Thymus (tissue), 11 donors: ENCODE measurements at regions not wholly inside any gene's neighbourhood (a gene's known extent, or its start where the extent isn't known, plus 50 kb on each side); places are given as distances from the start of the nearest gene placed in this dataset.

Experiments
- DNase-seq, 9 donors: peaks; one replicate each; pipeline ENCODE4 v3.0.0-alpha.2; 2013; ENCODE audit warnings: low spot score in 9 of 9, low read depth in 6 of 9, missing footprints in 1 of 9
- H3K27ac ChIP-seq, 2 donors: one replicate each; pipeline ENCODE4 v1.5.1; 2013; ENCODE audit warnings: control low read depth in 1 of 2, low read depth in 1 of 2, low read length in 1 of 2, mild to moderate bottlenecking in 1 of 2, moderate library complexity in 1 of 2
- H3K27me3 ChIP-seq, 2 donors: one replicate each; pipeline ENCODE4 v1.5.1; 2013; ENCODE audit warnings: low read length in 1 of 2; ENCODE audit not compliant: control insufficient read depth in 2 of 2, insufficient read depth in 1 of 2
- H3K36me3 ChIP-seq, 2 donors: one replicate each; pipeline ENCODE4 v1.5.1; 2013; ENCODE audit warnings: low read length in 1 of 2, mild to moderate bottlenecking in 1 of 2, moderate library complexity in 1 of 2; ENCODE audit not compliant: control insufficient read depth in 2 of 2, insufficient read depth in 2 of 2
- H3K4me1 ChIP-seq, 2 donors: one replicate each; pipeline ENCODE4 v1.5.1; 2013; ENCODE audit warnings: low read length in 2 of 2; ENCODE audit not compliant: control insufficient read depth in 2 of 2, insufficient read depth in 2 of 2
- H3K4me3 ChIP-seq, 2 donors: one replicate each; pipeline ENCODE4 v1.5.1; 2013; ENCODE audit warnings: low read length in 2 of 2, control low read depth in 1 of 2, mild to moderate bottlenecking in 1 of 2
- H3K9me3 ChIP-seq, 2 donors: one replicate each; pipeline ENCODE4 v1.5.1; 2013; ENCODE audit warnings: low read length in 1 of 2, mild to moderate bottlenecking in 1 of 2; ENCODE audit not compliant: control insufficient read depth in 2 of 2, insufficient read depth in 1 of 2
- WGBS: extraction: QIAGEN DNeasy Blood & Tissue Kit; methylation state at CpG from one replicate; pipeline ENCODE4 v1.1.7; 2013; 5-methylcytosine and 5-hydroxymethylcytosine counted together
- donor health status: healthy.

DNA sequence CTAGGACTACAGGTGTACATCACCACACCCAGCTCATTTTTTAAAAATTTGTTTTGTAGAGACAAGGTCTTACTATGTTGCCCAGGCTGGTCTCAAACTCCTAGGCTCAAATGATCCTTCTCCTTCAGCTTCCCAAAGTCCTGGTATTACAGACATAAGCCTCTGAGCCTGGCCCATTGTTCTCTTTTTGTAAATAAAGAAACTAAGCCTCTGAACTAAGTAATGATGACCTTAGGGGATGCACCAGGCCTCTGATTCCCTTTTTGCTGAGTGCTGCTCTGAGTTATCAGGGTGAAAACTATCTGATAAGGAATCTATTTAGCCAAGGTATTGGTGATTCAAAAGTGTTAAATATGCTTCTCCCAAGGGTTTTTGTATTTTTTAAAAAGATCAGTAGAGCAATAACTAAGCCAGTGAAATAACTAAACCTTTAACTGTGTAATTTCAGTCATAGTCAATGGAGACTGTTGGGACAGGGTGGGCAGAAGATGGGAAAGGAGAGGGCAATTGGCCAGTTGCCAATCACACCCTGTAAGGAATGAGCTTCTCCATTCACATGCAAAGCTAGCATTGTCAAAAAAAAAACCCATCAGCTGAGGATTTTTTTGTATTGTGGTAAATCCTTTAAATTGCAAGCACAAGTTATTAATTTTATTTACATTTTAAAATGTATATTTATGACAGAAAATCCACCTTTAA, 194.8 kb upstream of the PFN2 start:
- Histone ChIP-seq H3K27me3 (no peaks in the 10 kb centered on the region), H3K4me1 (no peaks in the 10 kb centered on the region), H3K36me3 (no peaks in the 10 kb centered on the region), H3K9me3 (no peaks in the 10 kb centered on the region), H3K27ac (no peak overlapping the region), H3K4me3 (no peak overlapping the region)
- DNase-seq: no peak

DNA sequence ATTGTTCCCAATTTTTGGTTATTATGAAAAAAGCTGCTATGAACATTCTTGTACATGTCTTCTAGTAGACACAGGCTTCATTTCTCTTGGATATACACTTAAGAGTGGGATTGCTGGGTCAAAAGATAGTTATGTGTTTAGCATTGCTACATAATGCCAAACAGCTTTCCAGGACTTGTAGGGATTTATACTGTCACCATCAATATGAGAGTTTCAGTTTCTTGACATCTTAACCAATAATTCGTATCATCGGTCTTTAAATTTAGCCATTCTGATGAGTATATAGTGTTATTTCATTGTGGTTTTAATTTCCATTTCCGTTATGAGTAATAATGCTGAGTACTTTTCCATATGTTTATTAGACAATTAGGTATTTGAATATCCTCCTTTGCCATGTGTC, 190.3 kb upstream of the PFN2 start:
- Histone ChIP-seq H3K4me1 (no peaks in the 10 kb centered on the region), H3K27me3 (no peaks in the 10 kb centered on the region), H3K27ac (no peak overlapping the region), H3K9me3 (no peaks in the 10 kb centered on the region), H3K36me3 (no peaks in the 10 kb centered on the region), H3K4me3 (no peak overlapping the region)
- DNase-seq: no peak
- WGBS: 96% methylated on average over 3 of the region's 3 CpGs

DNA sequence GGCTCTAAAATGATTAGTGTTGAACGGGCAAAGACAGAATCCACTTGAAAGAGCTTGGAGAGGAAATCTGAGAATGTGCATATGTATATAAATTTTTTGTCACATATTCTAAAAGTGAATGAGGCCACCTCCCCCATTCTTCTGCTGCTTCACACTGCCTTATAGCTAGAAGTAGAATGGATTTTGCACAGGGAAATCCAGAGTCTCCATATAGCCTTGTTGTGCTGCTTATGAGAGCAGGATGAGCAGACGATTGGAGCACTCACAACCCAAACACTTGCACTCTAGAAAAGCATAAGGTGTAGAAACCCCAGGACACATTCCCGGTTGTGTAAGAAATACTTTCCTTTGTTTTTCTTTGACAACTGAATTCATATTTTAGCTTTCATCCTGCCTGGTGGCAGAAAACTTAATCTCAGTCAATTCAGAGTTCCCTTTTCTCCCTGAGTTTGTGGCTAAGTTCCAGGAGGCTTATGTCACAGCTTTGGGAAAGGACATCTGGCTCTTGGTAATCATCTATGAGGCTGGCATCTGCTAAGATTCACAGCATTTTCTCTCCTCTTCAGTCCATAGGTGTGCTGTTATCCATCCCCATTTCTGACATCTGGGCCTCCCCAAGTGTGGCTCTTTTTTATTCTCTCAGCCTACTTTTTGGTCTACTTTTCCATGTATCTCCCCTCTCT, 188.4 kb upstream of the PFN2 start:
- H3K9me3 ChIP-seq: no peaks in the 10 kb centered on the region
- no peaks in the 10 kb centered on the region for H3K36me3 ChIP-seq
- WGBS: 81% methylated on average over 3 of the region's 3 CpGs
- H3K4me1 ChIP-seq: no peaks in the 10 kb centered on the region
- H3K27ac ChIP-seq: no peak overlapping the region
- H3K27me3 ChIP-seq: no peaks in the 10 kb centered on the region
- H3K4me3 ChIP-seq: no peak overlapping the region
- DNase-seq: no peak

DNA sequence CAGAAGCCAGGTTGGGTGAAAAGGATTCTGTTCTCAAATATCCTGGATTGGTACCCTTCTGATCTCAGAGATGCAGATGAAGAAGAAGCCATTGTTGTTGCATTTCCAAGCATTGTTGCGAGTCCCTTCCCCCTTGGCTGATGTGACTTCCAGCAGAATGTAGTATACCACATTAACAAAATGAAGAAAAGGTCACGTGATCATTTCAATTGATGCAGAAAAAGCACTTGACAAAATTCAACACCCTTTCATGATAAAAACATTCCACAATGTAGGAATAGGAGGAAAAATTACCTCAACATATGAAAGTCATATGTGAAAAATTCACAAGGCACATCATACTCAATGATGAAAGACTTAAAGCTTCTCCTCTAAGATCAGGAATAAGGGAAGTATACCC, 181.9 kb upstream of the PFN2 start:
- 98% methylated on average over 2 of the region's 2 CpGs for WGBS
- Histone ChIP-seq H3K4me1 (no peaks in the 10 kb centered on the region), H3K36me3 (no peaks in the 10 kb centered on the region), H3K9me3 (no peaks in the 10 kb centered on the region), H3K27me3 (no peaks in the 10 kb centered on the region), H3K4me3 (no peak overlapping the region), H3K27ac (no peak overlapping the region)
- DNase-seq: no peak

DNA sequence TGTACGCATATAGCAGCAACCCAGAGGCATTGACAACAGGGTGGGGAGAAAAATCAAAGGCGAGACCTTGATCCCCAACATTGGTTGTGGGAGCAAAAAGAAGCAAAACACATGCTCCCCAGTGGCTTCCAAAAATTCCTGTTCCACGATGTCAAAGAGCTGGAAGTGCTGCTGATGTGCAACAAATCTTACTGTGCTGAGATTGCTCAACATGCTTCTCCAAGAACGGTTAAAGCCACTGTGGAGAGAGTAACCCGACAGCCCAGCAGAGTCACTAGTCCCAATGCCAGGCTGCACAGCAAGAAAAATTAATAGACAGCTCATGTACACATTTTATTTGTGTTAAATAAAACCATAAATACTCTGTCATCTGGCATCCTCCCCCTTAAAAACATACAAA, 179.9 kb upstream of the PFN2 start:
- WGBS: 96% methylated on average over 5 of the region's 5 CpGs
- DNase-seq: no peak

DNA sequence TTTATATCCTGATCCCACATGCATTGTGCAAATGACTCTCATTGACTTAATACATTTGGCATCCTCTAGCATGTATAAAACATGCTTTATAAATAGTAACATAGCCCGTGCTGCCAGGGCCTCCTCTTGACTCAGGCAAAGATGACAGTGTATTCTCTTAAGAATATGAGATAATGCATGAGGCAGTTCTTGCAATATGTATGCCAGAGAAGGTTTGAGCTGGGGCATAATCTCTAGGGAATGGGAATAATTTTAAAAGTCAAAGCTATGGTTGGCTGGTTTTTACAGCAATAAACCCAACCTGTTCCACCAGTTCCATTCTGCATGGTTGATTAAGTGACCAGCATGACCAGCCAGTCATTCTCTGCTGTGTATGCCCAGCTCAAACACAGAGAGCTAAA, 179.0 kb upstream of the PFN2 start:
- 0% methylated on average over 1 of the region's 1 CpG for WGBS
- Histone ChIP-seq H3K27me3 (no peaks in the 10 kb centered on the region), H3K4me3 (no peak overlapping the region), H3K27ac (no peak overlapping the region), H3K9me3 (no peaks in the 10 kb centered on the region), H3K36me3 (no peaks in the 10 kb centered on the region), H3K4me1 (no peaks in the 10 kb centered on the region)
- no peak for DNase-seq

More for the DNA sequence above, 179.9 kb upstream of the PFN2 start:
- Histone ChIP-seq H3K36me3 (no peaks in the 10 kb centered on the region), H3K9me3 (no peaks in the 10 kb centered on the region), H3K4me3 (no peak overlapping the region), H3K27ac (no peak overlapping the region), H3K4me1 (no peaks in the 10 kb centered on the region), H3K27me3 (no peaks in the 10 kb centered on the region)

DNA sequence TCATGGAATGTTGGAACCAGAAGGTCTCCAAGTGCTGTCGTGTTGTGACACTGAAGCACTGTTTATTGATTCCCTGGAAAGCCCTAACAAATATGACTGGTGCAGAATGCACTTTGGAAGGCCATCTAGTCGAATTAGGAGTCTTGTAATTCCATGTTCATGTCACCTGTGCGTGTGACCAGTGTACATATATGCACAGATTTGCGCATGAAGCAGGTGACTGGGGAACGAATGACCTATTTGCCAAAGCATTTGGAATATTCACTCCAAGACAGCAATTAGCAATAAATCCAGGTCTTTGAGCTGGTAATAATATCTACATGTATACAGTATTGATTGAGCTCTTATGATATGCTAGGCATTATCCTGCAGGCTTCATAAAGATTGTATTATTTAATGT, 177.5 kb upstream of the PFN2 start:
- no peak overlapping the region for H3K27ac ChIP-seq
- H3K4me3 ChIP-seq: no peak overlapping the region
- H3K27me3 ChIP-seq: no peaks in the 10 kb centered on the region
- 94% methylated on average over 5 of the region's 5 CpGs for WGBS
- no peaks in the 10 kb centered on the region for H3K36me3 ChIP-seq
- DNase-seq: no peak
- no peaks in the 10 kb centered on the region for H3K4me1 ChIP-seq
- H3K9me3 ChIP-seq: no peaks in the 10 kb centered on the region

DNA sequence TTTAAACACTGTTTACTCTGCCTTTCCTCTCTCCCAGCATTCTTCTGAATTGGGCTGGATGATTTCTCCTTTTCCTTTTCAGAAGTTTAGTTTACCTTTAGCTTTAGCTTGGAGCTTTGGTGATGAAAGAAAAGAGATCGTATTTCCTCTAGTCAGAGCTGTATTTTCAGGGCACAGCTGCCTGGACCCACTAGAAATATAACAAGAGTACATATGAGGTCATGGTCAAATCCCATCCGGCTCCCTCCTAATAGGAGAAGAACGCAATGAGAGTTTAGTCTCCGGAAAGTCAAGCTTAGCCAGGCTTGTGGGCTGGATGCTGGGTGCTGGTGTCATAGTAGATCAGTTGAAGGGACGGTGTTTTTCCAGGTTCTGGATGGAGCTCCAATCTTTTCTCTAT, 177.1 kb upstream of the PFN2 start:
- Histone ChIP-seq H3K27ac (no peak overlapping the region), H3K4me1 (no peaks in the 10 kb centered on the region), H3K9me3 (no peaks in the 10 kb centered on the region), H3K36me3 (no peaks in the 10 kb centered on the region), H3K27me3 (no peaks in the 10 kb centered on the region), H3K4me3 (no peak overlapping the region)
- no peak for DNase-seq
- 86% methylated on average over 5 of the region's 5 CpGs for WGBS

DNA sequence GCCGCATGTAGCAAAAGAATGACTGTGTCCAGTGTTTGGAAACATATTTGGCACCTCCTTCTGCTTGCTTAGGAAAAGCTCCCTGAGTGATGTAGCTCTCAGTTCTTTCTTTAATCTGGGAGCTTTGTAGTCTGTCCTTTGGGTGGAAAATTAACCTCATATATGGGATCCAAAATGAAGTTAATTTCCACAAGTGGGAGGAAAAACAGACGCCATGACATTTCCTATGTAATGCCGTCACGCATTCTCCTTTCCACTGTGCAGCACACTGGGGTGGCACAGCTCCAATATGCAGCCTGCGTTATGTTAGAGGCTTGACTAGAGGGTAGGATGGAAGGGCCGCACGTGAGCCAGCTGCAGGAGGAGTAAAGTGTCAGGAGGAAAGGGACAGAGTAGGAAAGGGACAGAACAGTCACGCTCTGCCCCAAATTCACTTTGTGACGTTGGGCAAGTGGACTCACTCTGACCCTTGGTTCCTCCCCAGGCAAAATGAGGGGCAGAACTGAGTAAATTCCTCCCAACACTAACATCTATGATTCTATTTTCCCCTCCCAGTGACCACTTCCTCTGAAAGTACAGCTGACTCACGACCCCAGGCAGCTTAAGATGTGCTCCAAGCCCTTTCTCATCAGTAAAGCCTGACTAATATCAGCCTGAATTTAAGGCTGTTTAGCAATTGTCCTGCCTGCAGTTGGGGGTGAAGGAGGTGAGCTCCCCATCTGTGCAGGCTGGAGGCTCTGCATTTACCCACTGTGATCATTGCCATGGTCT, 176.5 kb upstream of the PFN2 start:
- H3K36me3 ChIP-seq: no peaks in the 10 kb centered on the region
- no peak overlapping the region for H3K27ac ChIP-seq
- H3K4me1 ChIP-seq: no peaks in the 10 kb centered on the region
- no peaks in the 10 kb centered on the region for H3K9me3 ChIP-seq
- no peaks in the 10 kb centered on the region for H3K27me3 ChIP-seq
- no peak overlapping the region for H3K4me3 ChIP-seq
- WGBS: 84% methylated on average over 10 of the region's 10 CpGs
- no peak for DNase-seq
